ENCODE measurements at regions not wholly inside any gene's neighbourhood (a gene's known extent, or its start where the extent isn't known, plus 50 kb on each side); places are given as distances from the start of the nearest gene placed in this dataset.

DNA sequence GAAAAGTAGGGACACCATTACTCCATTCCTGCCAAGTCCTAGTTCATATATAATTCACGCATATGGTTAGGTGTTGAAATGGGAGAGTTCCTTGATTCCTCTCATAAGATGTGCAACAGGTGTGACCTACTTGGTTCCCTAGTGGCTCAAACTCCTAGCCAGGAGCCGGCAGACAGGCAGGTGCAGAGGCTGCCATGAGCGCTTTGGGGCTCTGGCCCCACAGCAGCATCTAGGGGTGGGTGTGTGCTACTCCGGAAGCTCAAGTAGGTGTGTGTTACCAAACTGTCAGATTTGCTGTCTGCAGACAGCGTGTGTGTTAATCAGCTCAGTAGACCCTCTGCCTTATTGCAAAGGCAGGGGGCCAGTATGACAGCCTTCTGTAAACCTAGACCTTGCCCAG, 1652.4 kb upstream of the ACO1 start:
- CTCF ChIA-PET, result no interaction called here
- BruUV-seq (replicated peaks), result no TSS peak
- POLR2A ChIA-PET, result no interaction called here

DNA sequence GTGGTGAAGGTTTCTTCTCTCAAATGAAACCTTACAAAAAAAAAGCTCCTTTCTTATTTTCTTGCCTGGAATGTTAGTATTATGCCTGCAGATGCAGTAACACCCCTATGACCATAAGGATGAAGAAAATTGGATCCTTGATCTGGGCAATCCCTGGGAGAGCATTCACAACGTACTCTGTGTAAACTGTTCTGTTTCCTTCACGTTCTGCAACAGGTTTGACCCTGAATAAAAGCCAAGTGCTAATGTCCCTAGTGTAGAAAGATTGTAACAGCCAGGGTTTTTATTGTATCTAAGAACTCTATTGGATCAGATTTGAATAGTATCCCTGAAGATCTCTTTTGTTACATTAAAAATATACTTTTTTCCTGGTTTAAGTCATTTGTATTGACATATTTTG, 1639.6 kb upstream of the ACO1 start:
- Histone ChIP-seq H3K4me3 (ENCODE audit: low read depth in 2 of 2, low read length in 2 of 2) (no peak overlapping the region), H3K36me3 (ENCODE audit: control insufficient read depth, insufficient read depth, low read length) (no peaks in the 10 kb centered on the region), H3K4me1 (ENCODE audit: control insufficient read depth, insufficient read depth, low read length) (no peaks in the 10 kb centered on the region), H3K27ac (ENCODE audit: low read length) (no peak overlapping the region), H3K27me3 (ENCODE audit: control insufficient read depth, insufficient read depth, low read length) (no peaks in the 10 kb centered on the region), H3K9me3 (ENCODE audit: control insufficient read depth, insufficient read depth, low read depth, low read length) (no peaks in the 10 kb centered on the region)
- no peak for ATAC-seq
- ChIA-PET CTCF (no interaction called here), POLR2A (no interaction called here)
- DNase-seq (ENCODE audit: low read depth, low spot score), result no peak
- intact Hi-C loops (cut with micrococcal nuclease; ENCODE audit: unreplicated experiment), result no loop called here
- in situ Hi-C loops (cut with HindIII; ENCODE audit: low pct_unique_long_range_greater_than_20kb, low sequenced_read_pairs), result no loop called here
- BruUV-seq (replicated peaks), result no TSS peak
- no peak for TF ChIP-seq CTCF (IDR thresholded peaks at IDR 0.05)
- TF ChIP-seq TCF7L2 (IDR thresholded peaks at IDR 0.05; ENCODE audit: low read depth, low read length), result no peak
- TF ChIP-seq SIN3A (IDR thresholded peaks at IDR 0.05; ENCODE audit: borderline replicate concordance, insufficient read depth, low read depth, low read length), result no peak
- TF ChIP-seq REST (IDR thresholded peaks at IDR 0.05; ENCODE audit: insufficient read depth in 1 of 2, low read depth in 2 of 2, low read length in 1 of 2), result no peak

More for the DNA sequence above, 1652.4 kb upstream of the ACO1 start:
- no peak overlapping the region for H3K27ac ChIP-seq (ENCODE audit: low read length)
- DNase-seq (ENCODE audit: low read depth, low spot score) (no peak), ATAC-seq (no peak)
- TF ChIP-seq REST (IDR thresholded peaks at IDR 0.05; ENCODE audit: insufficient read depth in 1 of 2, low read depth in 2 of 2, low read length in 1 of 2) (no peak), POLR2AphosphoS5 (IDR thresholded peaks at IDR 0.05; ENCODE audit: low read depth, low read length) (no peak), CTCF (IDR thresholded peaks at IDR 0.05) (no peak), TCF7L2 (IDR thresholded peaks at IDR 0.05; ENCODE audit: low read depth, low read length) (no peak), SIN3A (IDR thresholded peaks at IDR 0.05; ENCODE audit: borderline replicate concordance, insufficient read depth, low read depth, low read length) (no peak)
- intact Hi-C loops (cut with micrococcal nuclease; ENCODE audit: unreplicated experiment) (no loop called here), in situ Hi-C loops (cut with HindIII; ENCODE audit: low pct_unique_long_range_greater_than_20kb, low sequenced_read_pairs) (no loop called here)
- no peaks in the 10 kb centered on the region for H3K27me3 ChIP-seq (ENCODE audit: control insufficient read depth, insufficient read depth, low read length)
- no peaks in the 10 kb centered on the region for H3K4me1 ChIP-seq (ENCODE audit: control insufficient read depth, insufficient read depth, low read length)
- H3K36me3 ChIP-seq (ENCODE audit: control insufficient read depth, insufficient read depth, low read length), result no peaks in the 10 kb centered on the region
- H3K4me3 ChIP-seq (ENCODE audit: low read depth in 2 of 2, low read length in 2 of 2), result no peak overlapping the region
- H3K9me3 ChIP-seq (ENCODE audit: control insufficient read depth, insufficient read depth, low read depth, low read length), result no peaks in the 10 kb centered on the region
